Choroid plexus epithelial cell (primary cell): ENCODE measurements at regions not wholly inside any gene's neighbourhood (a gene's known extent, or its start where the extent isn't known, plus 50 kb on each side); places are given as distances from the start of the nearest gene placed in this dataset.

Experiments
- DNase-seq: peaks from one replicate; pipeline ENCODE4 v3.0.0-alpha.2; 2010; ENCODE audit warnings: low read depth
- H3K4me3 ChIP-seq: 2 replicates; pipeline ENCODE4 v1.5.1; 2011; ENCODE audit warnings: low read depth, mild to moderate bottlenecking, control low read depth, low read length, moderate library complexity
- TF ChIP-seq, protein P1 (sequence below): conservative IDR thresholded peaks from 2 replicates; pipeline ENCODE4 v1.5.1; 2011; ENCODE audit warnings: low read depth, mild to moderate bottlenecking, control low read depth, inconsistent platforms, low read length, moderate library complexity

GRCh38 chr2:145010635-145011034 is 490.7 kb upstream of the ZEB2 start:
- no peak for DNase-seq
- no peak overlapping the region for H3K4me3 ChIP-seq
- TF ChIP-seq, protein P1, sequence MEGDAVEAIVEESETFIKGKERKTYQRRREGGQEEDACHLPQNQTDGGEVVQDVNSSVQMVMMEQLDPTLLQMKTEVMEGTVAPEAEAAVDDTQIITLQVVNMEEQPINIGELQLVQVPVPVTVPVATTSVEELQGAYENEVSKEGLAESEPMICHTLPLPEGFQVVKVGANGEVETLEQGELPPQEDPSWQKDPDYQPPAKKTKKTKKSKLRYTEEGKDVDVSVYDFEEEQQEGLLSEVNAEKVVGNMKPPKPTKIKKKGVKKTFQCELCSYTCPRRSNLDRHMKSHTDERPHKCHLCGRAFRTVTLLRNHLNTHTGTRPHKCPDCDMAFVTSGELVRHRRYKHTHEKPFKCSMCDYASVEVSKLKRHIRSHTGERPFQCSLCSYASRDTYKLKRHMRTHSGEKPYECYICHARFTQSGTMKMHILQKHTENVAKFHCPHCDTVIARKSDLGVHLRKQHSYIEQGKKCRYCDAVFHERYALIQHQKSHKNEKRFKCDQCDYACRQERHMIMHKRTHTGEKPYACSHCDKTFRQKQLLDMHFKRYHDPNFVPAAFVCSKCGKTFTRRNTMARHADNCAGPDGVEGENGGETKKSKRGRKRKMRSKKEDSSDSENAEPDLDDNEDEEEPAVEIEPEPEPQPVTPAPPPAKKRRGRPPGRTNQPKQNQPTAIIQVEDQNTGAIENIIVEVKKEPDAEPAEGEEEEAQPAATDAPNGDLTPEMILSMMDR = no peak

GRCh38 chr2:145007960-145008263 is 488.0 kb upstream of the ZEB2 start:
- H3K4me3 ChIP-seq = no peak overlapping the region
- TF ChIP-seq, protein P1 = no peak
- DNase-seq = no peak

DNA sequence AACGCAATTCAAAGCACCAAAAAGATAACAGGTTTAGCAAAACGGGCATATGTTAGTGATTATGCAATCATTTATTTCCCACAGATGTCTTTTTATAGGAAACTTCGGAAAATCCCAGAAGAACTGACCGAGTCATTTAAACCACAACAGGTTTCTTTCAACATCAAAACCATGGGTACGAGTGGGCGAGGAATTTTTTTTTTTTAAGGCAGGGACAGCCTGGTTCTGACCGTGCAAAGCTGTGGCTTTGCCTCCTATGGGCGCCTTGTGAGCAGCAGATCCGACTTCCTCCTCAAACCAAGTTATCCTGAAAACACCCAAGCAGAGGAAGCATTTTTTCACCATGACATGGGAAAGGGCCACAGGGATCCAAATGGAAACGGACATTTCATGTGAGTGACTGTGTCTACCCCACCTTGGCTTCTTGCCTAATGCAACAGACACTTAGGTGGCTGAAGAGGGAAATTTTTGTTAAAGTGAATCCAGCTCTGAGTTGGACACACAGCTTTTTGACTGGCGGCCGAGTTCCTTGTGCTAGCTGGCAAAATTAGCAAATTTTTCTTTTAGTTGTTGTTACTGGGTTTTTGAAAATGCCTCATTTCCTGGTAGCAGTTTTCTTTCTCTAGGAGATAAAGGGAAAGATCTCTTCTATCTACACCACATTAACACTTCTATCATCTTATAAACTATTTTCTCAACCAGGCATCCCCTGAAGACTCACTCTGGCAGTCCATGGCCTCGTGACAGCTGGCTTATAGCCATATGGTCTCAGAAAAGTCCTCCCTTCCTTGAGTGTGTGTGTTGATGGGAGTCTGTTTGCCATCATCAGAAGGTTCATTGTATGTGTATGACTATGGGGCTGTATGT is 487.4 kb upstream of the ZEB2 start:
- TF ChIP-seq, protein P1 = peak; percentile 24
- DNase-seq = peak; percentile 87
- peak overlapping the region; percentile 13 for H3K4me3 ChIP-seq

- DNase-seq = no peak
- H3K4me3 ChIP-seq = no peak overlapping the region
- TF ChIP-seq, protein P1 = no peak
Measured at GRCh38 chr2:145002624-145003023, 482.7 kb upstream of the ZEB2 start.

GRCh38 chr2:145000376-145000775 is 480.5 kb upstream of the ZEB2 start:
- H3K4me3 ChIP-seq = no peak overlapping the region
- TF ChIP-seq, protein P1 = no peak
- DNase-seq = peak; percentile 46

GRCh38 chr2:144999936-145000335 is 480.0 kb upstream of the ZEB2 start:
- no peak overlapping the region for H3K4me3 ChIP-seq
- TF ChIP-seq, protein P1 = no peak
- no peak for DNase-seq
